HG03097 (cell line): ENCODE measurements at regions not wholly inside any gene's neighbourhood (a gene's known extent, or its start where the extent isn't known, plus 50 kb on each side); places are given as distances from the start of the nearest gene placed in this dataset.

Experiments
- ATAC-seq: cut with Tn5 transposase; IDR thresholded peaks from one replicate; pipeline ENCODE4 v1.9.1; 2021; ENCODE audit not compliant: unreplicated experiment, low FRiP score

DNA sequence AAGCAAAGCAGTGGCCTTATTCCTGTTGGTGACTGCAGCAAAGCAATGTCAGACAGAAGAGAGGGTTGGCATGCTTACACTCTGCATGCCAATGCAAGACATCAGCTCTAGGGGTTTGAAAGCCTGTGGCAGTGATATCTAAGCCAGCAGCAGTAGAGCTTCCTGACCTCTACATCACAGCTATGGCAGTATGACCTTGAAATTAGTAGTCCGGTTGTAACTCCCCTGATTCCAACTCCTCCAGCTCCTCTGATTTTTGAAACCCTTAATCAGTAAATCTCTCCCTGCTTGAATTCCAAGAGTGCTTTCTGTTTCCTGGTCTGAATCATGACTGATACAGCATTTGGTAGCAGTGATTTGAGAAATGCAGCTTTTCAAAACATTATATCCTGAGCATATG, 60.0 kb upstream of the LRP1B start:
- no peak for ATAC-seq

DNA sequence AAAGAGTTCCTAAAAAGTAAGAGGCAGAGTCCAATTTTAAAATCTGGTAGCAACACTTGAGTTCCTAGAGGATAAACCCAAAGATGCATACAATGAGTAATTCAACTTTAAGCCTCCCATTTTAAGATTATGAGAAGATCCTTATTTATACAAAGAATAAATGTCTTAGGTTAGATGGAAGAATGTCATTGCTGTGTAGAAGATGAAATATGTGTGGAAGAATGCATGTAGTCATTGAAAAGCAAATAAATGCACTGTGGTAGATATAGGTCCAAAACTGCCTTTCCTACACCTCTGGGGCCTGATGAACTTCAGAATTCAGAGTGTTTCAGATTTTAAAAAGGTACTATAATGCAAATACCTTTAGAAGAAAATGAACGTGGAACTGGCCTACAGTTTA, 58.7 kb upstream of the LRP1B start:
- no peak for ATAC-seq

- ATAC-seq = no peak
Observed at GRCh38 chr2:142188562-142188961, 57.7 kb upstream of the LRP1B start.

DNA sequence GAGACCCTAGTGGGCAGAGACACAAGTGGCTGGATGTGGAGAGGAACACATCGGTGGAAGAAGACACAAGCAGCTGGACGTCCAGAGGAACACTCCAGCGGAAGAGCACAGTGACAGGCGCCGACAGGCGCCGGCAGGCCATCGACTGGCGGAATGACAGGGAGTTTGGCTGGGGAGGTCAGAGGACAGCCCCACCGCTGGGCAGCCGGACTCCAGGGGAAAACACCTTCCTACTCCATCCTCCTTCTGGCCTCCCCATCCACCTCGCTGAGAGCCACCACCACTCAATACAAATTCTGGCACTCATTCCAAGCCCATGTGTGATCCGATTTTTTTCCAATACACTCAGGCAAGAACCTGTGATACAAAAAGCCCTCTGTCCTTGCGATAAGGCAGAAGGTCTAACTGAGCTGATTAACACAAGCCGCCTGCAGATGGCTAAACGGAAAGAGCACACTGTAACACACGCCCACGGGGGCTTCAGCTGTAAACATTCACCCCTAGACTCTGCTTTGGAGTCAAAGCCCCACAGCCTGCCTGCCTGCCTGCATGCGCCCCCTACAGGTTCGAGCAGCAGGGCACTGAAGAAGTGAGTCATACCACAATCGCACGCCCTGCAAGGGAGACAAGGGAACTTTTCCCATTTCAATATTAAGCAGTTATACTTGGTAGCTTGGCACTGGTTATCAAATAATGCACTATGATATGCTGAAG, 50.2 kb upstream of the LRP1B start:
- no peak for ATAC-seq
